ENCODE measurements at regions not wholly inside any gene's neighbourhood (a gene's known extent, or its start where the extent isn't known, plus 50 kb on each side); places are given as distances from the start of the nearest gene placed in this dataset.

DNA sequence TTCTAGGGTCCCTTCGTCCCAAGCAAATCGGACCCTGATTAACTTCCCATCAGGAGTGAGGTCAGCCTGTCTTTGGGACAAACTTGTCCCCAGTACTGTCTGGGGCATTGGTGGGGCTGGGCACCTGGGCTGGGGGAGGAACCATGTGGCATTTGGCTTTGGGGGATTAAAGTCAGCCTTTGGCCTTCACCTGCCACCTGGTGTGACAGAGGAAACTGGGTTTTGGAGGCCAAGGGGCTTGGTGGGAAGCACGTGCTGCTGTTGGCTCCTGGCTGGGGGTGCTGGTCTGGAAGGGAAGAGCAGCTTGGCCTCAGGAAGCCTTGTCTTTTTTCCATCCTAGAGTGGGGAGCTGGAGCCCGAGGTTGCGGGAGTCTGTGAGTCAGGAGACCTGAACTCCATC is 78.4 kb upstream of the NECTIN1 start:
- H3K9me3 ChIP-seq (ENCODE audit: control insufficient read depth, insufficient read depth, low read length), result no peaks in the 10 kb centered on the region
- H2AK9ac ChIP-seq (replicated peaks; ENCODE audit: low read depth, low read length, poor library complexity), result no peak overlapping the region
- no peak overlapping the region for H3K23ac ChIP-seq (ENCODE audit: low read depth, low read length)
- no peak overlapping the region for H2BK20ac ChIP-seq (ENCODE audit: low read depth, low read length)
- no peak overlapping the region for H4K91ac ChIP-seq (ENCODE audit: insufficient read depth, low read depth, low read length)
- TF ChIP-seq MXI1 (IDR thresholded peaks at IDR 0.05; ENCODE audit: borderline replicate concordance, low read depth, low read length) (no peak), MAFK (IDR thresholded peaks at IDR 0.05; ENCODE audit: low read depth, low read length) (no peak), POLR2A (IDR thresholded peaks at IDR 0.05; ENCODE audit: low read depth, low read length) (no peak), RCOR1 (IDR thresholded peaks at IDR 0.05; ENCODE audit: insufficient replicate concordance, low read length) (no peak), BHLHE40 (IDR thresholded peaks at IDR 0.05; ENCODE audit: low read depth, low read length) (no peak), CEBPB (IDR thresholded peaks at IDR 0.05; ENCODE audit: low read depth, low read length) (no peak), CHD1 (IDR thresholded peaks at IDR 0.05; ENCODE audit: low read depth, low read length) (no peak), MAZ (IDR thresholded peaks at IDR 0.05; ENCODE audit: borderline replicate concordance, low read depth, low read length) (no peak)
- H2BK120ac ChIP-seq (ENCODE audit: low read depth, low read length), result no peak overlapping the region
- in situ Hi-C loops (cut with MboI; ENCODE audit: low sequenced_read_pairs) (no loop called here), dilution Hi-C loops (cut with HindIII; ENCODE audit: low sequenced_read_pairs, unreplicated experiment) (no loop called here), intact Hi-C loops (cut with micrococcal nuclease) (no loop called here)
- ChIA-PET CTCF (no interaction called here), POLR2A (ENCODE audit: unreplicated experiment) (no interaction called here)
- H3K14ac ChIP-seq (replicated peaks; ENCODE audit: low read depth, low read length), result no peak overlapping the region
- 65% methylated on average over 2 of the region's 5 CpGs; no CpG with 5 or more reads in 1 of the 2 experiments for WGBS, 2 experiments (ENCODE audit: extremely low coverage in 2 of 2, insufficient read length in 1 of 2)
- no peak overlapping the region for H3K9ac ChIP-seq (ENCODE audit: low read depth, low read length)
- no peak overlapping the region for H2AFZ ChIP-seq (replicated peaks; ENCODE audit: low read length, poor library complexity)
- no peaks in the 10 kb centered on the region for H3K36me3 ChIP-seq (ENCODE audit: control insufficient read depth, insufficient read depth, low read length)
- no peak overlapping the region for H3K27ac ChIP-seq (ENCODE audit: insufficient read depth, low read length)
- H2BK5ac ChIP-seq (ENCODE audit: low read depth, low read length, poor library complexity, severe bottlenecking), result no peak overlapping the region
- H4K5ac ChIP-seq (ENCODE audit: low read depth, low read length), result no peak overlapping the region
- no peak overlapping the region for H2BK15ac ChIP-seq (ENCODE audit: low read depth, low read length)
- no peak overlapping the region for H3K4me2 ChIP-seq (ENCODE audit: low read depth, low read length)
- no peak for ATAC-seq (ENCODE audit: low read depth)
- H2AK5ac ChIP-seq (ENCODE audit: low read depth, low read length), result no peak overlapping the region
- no TSS peak for BruUV-seq (replicated peaks)
- no peak overlapping the region for H3K56ac ChIP-seq (ENCODE audit: extremely low read depth, insufficient read depth, low read length)
- H3K27me3 ChIP-seq (ENCODE audit: control insufficient read depth, insufficient read depth, low read length), result peaks cover 34% of the 10 kb centered on the region
- no peaks in the 10 kb centered on the region for H3K79me1 ChIP-seq (ENCODE audit: low read depth in 1 of 2, low read length in 2 of 2)
- no peak overlapping the region for H3K4me3 ChIP-seq (ENCODE audit: insufficient read depth, low read depth, low read length)
- H4K8ac ChIP-seq (ENCODE audit: low read depth in 2 of 2, low read length in 2 of 2), result no peak overlapping the region
- H3K4ac ChIP-seq (ENCODE audit: low read depth, low read length), result no peak overlapping the region
- no peaks in the 10 kb centered on the region for H4K20me1 ChIP-seq (ENCODE audit: insufficient read depth, low read length)
- H3K18ac ChIP-seq (ENCODE audit: low read depth, low read length), result no peak overlapping the region
- no peak for DNase-seq
- no peaks in the 10 kb centered on the region for H3K9me1 ChIP-seq (ENCODE audit: insufficient read depth, low read length)
- no peaks in the 10 kb centered on the region for H3K4me1 ChIP-seq (ENCODE audit: control insufficient read depth, insufficient read depth, low read length)

All from IMR-90 (cell line).